ENCODE measurements at regions not wholly inside any gene's neighbourhood (a gene's known extent, or its start where the extent isn't known, plus 50 kb on each side); places are given as distances from the start of the nearest gene placed in this dataset.
"Not testable (repeated sequence)": the region's sequence is repeated elsewhere in the genome, so short reads cannot be mapped to it uniquely, and the experiment has no call there.

GRCh38 chr1:245023222-245023621 is 131.6 kb upstream of the KIF26B start:
- no peak for DNase-seq

DNA sequence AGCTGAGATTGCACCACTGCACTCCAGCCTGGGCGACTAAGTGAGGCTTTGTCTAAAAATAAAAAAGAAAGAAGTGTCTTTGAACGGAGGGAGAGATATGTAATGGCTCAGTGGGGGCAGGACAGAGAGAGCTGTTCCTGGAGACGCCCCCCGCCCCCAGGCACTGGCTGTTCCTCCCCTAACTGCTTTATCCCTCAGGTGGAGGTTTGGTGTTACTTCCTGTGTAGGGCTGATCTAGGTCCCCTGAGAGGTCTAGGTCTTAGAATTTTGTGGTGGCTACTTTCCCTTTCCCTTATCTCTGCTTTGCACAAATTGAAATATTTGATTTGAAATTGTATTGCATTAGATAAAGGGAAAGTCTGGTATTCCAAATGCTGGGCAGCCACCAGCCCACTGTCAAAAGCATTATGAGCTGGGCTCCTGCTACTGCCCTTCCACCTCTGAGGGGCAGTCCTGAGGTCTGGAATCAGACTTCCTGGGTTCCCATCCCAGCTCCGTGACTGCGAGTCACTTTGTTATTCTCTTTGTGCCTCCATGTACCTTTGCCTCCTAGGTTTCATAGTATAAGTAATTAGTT is 134.8 kb upstream of the KIF26B start:
- no peak for DNase-seq

DNA sequence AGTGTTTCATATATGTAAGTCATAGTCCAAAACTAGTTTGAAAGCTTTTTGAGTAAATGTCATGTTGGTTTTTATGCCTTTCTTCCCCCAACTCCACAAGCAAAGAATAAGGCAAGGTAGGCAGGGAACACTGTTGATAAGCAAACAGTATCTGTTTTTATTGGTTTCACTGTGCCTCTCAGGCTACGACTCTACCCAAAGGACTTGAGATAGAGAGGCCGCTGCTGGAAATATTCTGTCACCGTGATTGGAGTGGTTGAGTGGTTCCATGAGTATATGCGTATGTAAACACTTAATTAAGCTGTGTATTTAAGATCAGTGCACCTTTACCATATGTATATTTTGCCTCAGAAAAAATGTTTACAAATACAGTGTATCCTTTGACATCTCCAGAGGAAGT is 138.1 kb upstream of the KIF26B start:
- DNase-seq: peak; percentile 62

DNA sequence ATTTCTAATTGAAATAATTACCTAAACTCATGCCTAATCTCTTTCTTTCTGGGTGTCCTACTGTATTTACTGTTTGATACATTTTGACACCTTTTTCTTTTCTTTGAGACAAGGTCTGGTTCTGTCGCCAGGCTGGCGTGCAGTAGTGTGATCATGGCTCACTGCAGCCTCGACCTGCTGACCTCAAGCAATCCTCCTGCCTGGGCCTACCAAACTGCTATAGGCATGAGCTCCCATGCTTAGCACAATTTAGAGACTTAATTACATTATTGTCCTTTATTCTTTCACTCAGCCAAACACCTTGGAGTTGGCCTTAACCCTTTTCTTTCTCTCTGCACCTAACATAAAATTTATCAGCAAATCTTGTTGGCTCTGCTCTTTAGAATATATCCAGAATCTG is 139.8 kb upstream of the KIF26B start:
- no peak for DNase-seq

- no peak for DNase-seq
Measured at GRCh38 chr1:245014247-245015029, 140.3 kb upstream of the KIF26B start.

- DNase-seq: no peak
Measured at GRCh38 chr1:245010018-245010614, 144.7 kb upstream of the KIF26B start.

GRCh38 chr1:245008761-245009160 is 144.4 kb upstream of the HNRNPU start:
- no peak for DNase-seq

DNA sequence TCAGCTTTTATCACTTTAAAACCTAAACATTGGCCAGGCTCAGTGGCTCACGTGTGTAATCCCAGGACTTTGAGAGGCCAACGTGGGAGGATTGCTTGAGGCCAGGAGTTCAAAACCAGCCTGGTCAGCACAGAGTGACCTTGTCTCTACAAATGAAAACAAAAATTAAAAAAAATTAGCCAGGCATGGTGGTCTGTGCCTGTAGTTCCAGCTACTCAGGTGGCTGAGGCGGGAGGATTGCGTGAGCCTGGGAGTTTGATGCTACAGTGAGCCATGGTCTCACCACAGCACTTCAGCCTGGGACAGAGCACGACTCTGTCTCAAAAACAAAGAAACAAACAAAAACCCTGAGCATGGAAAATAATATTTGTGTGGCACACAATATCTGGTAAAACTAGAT is 143.5 kb upstream of the HNRNPU start:
- no peak for DNase-seq

GRCh38 chr1:245003246-245003645 is 138.9 kb upstream of the HNRNPU start:
- no peak for DNase-seq

- DNase-seq: no peak
Measured at GRCh38 chr1:245001252-245001651, 136.9 kb upstream of the HNRNPU start.

DNA sequence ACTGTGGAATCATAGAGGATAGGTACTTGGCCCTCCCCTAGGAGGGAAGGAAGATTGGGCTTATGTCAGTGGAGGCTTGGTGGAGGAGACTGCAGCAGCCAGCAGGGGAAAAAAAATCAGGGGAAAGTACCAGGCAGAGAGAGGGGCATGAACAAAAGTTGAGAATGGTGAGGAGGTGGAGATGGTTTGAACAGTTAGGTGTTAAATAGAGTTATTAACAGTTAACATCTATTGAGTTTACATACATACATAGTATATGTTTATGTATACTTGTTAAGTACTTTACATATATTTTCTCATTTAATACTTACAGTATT is 136.5 kb upstream of the HNRNPU start:
- DNase-seq: no peak

DNA sequence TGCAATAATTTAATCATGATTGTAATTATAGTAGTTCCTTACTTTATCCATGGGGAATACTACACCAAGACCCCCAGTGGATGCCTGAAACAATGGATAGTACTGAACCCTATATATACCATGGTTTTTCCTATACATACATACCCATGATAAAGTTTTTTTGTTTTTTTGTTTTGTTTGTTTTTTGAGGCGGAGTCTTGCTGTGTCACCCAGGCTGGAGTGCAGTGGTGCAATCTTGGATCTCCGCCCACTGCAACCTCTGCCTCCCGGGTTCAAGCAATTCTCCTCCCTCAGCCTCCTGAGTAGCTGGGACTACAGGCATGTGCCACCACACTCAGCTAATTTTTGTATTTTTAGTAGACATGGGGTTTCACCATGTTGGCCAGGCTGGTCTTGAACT is 135.3 kb upstream of the HNRNPU start:
- not testable (repeated sequence) for DNase-seq

- DNase-seq: no peak
Measured at GRCh38 chr1:244998717-244999346, 134.5 kb upstream of the HNRNPU start.

GRCh38 chr1:244995602-244996400 is 131.5 kb upstream of the HNRNPU start:
- DNase-seq: no peak

- no peak for DNase-seq
Measured at GRCh38 chr1:244992833-244993232, 128.5 kb upstream of the HNRNPU start.

- DNase-seq: no peak
Measured at GRCh38 chr1:244989813-244990212, 125.5 kb upstream of the HNRNPU start.

DNA sequence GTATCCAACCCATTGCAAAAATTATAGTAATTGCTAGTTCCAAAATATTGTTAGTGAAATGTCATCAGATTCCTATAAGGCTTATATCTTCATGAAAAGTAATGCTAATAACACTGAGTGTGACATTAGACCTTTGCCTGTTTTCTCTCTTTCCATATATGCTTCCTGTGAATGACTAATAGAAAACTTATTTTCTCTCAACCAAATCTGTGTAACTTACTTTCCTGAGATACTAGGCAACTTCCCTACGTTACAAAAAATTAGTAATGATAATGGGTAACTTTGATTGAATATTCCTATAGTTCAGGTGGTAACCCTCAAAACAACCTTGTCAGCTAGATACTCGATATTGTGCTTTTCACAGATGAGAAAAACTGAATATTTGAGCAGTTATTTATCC is 124.2 kb upstream of the HNRNPU start:
- DNase-seq: no peak

DNA sequence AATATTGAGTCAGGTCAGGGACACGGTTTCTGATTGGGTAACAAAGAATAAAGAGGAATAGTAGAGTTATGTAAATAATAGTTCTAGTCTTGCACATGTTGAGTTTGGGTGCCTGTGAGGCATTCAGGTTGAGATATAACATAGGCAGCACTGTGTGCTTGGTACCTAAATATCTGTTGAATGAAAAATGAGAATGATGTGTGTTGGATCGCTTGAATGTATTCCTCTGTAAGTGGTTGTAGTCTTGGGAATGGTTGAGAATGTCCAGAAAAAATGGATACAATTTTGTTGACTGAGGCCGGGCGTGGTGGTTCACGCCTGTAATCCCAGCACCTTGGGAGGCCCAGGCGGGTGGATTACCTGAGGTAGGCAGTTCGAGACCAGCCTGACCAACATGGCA is 116.3 kb upstream of the HNRNPU start:
- DNase-seq: no peak

GRCh38 chr1:244974550-244974949 is 110.2 kb upstream of the HNRNPU start:
- no peak for DNase-seq

GRCh38 chr1:244974106-244974505 is 109.8 kb upstream of the HNRNPU start:
- no peak for DNase-seq

- no peak for DNase-seq
Measured at GRCh38 chr1:244971552-244972216, 107.3 kb upstream of the HNRNPU start.

DNA sequence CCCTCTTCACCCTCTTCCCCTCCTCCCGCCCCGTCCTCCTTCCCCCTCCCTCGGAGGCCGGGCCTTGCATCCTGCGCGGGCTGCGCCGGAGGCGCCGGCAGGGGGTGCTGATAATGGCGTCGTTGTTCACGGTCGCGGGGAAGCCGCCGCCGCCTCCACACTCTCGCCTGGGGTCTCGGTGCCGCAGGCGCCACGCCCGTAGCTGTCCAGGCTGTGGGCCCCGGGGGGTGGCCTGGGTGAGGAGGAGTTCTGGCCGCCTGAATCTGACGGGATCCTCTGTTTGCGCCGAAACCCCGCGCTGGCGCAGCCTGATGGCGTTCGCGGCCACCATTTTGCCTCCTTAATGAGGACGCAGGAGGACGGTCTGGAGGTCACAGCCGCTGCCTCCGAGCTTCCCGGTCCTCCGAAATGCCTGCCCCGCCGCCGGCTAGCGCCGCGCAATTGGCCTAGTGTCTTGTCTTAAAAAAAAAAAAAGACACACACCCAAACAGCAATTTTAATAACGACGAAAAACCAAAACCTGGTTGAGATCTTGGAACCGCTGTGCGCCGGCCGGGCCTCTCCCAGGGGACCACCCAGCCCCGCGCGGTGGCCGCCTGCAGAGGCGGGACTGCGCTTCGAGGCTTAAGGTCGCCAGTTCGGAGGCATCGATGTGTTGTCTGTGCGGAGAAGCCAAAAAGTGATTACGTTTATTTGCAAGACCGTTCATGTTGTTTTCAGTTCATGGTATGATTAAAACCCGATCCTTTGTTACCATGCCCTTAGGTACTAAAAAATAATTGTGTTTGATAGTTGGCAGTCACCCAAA is 106.6 kb upstream of the HNRNPU start:
- DNase-seq: peak; percentile 97

All from NCI-H774 (cell line).